ENCODE measurements at regions not wholly inside any gene's neighbourhood (a gene's known extent, or its start where the extent isn't known, plus 50 kb on each side); places are given as distances from the start of the nearest gene placed in this dataset.

GRCh38 chr4:23322732-23323131 is 567.1 kb downstream of the PPARGC1A start:
- Histone ChIP-seq H3K79me2 (ENCODE audit: insufficient read depth, low read length) (no peaks in the 10 kb centered on the region), H2BK5ac (ENCODE audit: insufficient read length, low read length) (no peak overlapping the region), H4K20me1 (ENCODE audit: control insufficient read depth, insufficient read depth, insufficient read length) (no peaks in the 10 kb centered on the region), H3K27ac (ENCODE audit: insufficient read length, low read depth, low read length) (no peak overlapping the region), H3K23me2 (ENCODE audit: insufficient read length, low read depth, low read length, poor library complexity, severe bottlenecking) (no peaks in the 10 kb centered on the region), H2BK120ac (ENCODE audit: low read depth, low read length, poor library complexity, severe bottlenecking) (no peak overlapping the region), H2BK20ac (ENCODE audit: low read depth, low read length, poor library complexity, severe bottlenecking) (no peak overlapping the region), H3K23ac (ENCODE audit: insufficient read length, low read depth, low read length) (no peak overlapping the region), H4K91ac (ENCODE audit: insufficient read length, low read depth, low read length) (no peak overlapping the region), H3K4me1 (ENCODE audit: insufficient read depth, low read length) (no peaks in the 10 kb centered on the region; the same call in 1 of the 2 replicates), H3K79me1 (ENCODE audit: insufficient read depth, low read depth, low read length, poor library complexity, severe bottlenecking) (no peaks in the 10 kb centered on the region), H3K56ac (ENCODE audit: insufficient read length, low read depth, low read length) (no peak overlapping the region), H2AFZ (ENCODE audit: low read length) (no peak overlapping the region), H3K9ac (ENCODE audit: extremely low read depth, insufficient read length, low read length) (no peak overlapping the region), H3K9me3 (ENCODE audit: control insufficient read depth, low read depth, low read length) (no peaks in the 10 kb centered on the region), H3K18ac (ENCODE audit: insufficient read length, low read depth, low read length) (no peak overlapping the region), H3K4me2 (ENCODE audit: insufficient read depth, insufficient read length, low read length) (no peak overlapping the region), H3K4ac (ENCODE audit: low read depth, low read length) (no peak overlapping the region), H4K5ac (ENCODE audit: insufficient read length, low read depth, low read length) (no peak overlapping the region), H3K14ac (ENCODE audit: insufficient read depth, low read length) (no peak overlapping the region), H4K8ac (replicated peaks; ENCODE audit: insufficient read length, low read depth, low read length) (no peak overlapping the region), H3T11ph (ENCODE audit: low read length) (no peak overlapping the region), H2BK12ac (ENCODE audit: insufficient read length, low read depth, low read length) (no peak overlapping the region), H2AK5ac (ENCODE audit: insufficient read length, low read length) (no peak overlapping the region), H2BK15ac (ENCODE audit: low read depth, low read length) (no peak overlapping the region), H3K27me3 (ENCODE audit: insufficient read depth, low read length) (no peaks in the 10 kb centered on the region)
- Mint-ChIP-seq H3K4me1 (no peaks in the 10 kb centered on the region; a peak in 2 of 4 replicates), H3K4me3 (no peak overlapping the region), H3K36me3 (ENCODE audit: insufficient read depth in 1 of 3, low read depth in 3 of 3) (no peaks in the 10 kb centered on the region), H3K9me3 (no peaks in the 10 kb centered on the region), H3K27me3 (ENCODE audit: low read depth) (no peaks in the 10 kb centered on the region), H3K27ac (no peak overlapping the region)
- no peak for DNase-seq
- TF ChIP-seq CTCF (conservative IDR thresholded peaks at IDR 0.05) = no peak
